Activated CD4-positive, alpha-beta memory T cell treated with anti-CD3 and anti-CD28 coated beads for 36 hours (primary cell): ENCODE measurements at regions not wholly inside any gene's neighbourhood (a gene's known extent, or its start where the extent isn't known, plus 50 kb on each side); places are given as distances from the start of the nearest gene placed in this dataset.

Experiments
- CTCF ChIA-PET: fragments of 350-600 bp; sonication (Branson Sonifier 250); formaldehyde crosslinking; loops from one replicate; lab custom pipeline; 2021; ENCODE audit warnings: antibody characterized with exemption, inconsistent platforms; lab: Charles Lee
- POLR2A ChIA-PET: fragments of 350-600 bp; sonication (Branson Sonifier 250); formaldehyde crosslinking; loops from one replicate; lab custom pipeline; 2021; ENCODE audit warnings: antibody characterized with exemption; lab: Charles Lee
- DNase-seq: peaks from one replicate; pipeline ENCODE4 v3.0.0-alpha.2; 2020
- H3K27ac Mint-ChIP-seq: one replicate; pipeline ENCODE4 v1.8.0; 2021; ENCODE audit warnings: mixed read lengths
- H3K27me3 Mint-ChIP-seq: one replicate; pipeline ENCODE4 v1.8.0; 2021; ENCODE audit warnings: mixed read lengths
- H3K36me3 Mint-ChIP-seq: one replicate; pipeline ENCODE4 v1.8.0; 2021; ENCODE audit warnings: mixed read lengths
- H3K4me1 Mint-ChIP-seq: one replicate; pipeline ENCODE4 v1.8.0; 2021; ENCODE audit warnings: low read depth, mixed read lengths
- H3K4me3 Mint-ChIP-seq: one replicate; pipeline ENCODE4 v1.8.0; 2021; ENCODE audit warnings: mild to moderate bottlenecking, mixed read lengths
- H3K9me3 Mint-ChIP-seq: one replicate; pipeline ENCODE4 v1.8.0; 2021; ENCODE audit warnings: mixed read lengths
- intact Hi-C: fragments of 100-400 bp; cut with micrococcal nuclease; formaldehyde crosslinking; loops from one replicate; pipeline ENCODE4 v1.15.1; 2023

GRCh38 chr3:111362381-111363009, 179.5 kb upstream of the CD96 start:
- Mint-ChIP-seq H3K27me3 (peaks cover 2% of the 10 kb centered on the region), H3K9me3 (no peaks in the 10 kb centered on the region), H3K4me1 (peaks cover 3% of the 10 kb centered on the region), H3K36me3 (no peaks in the 10 kb centered on the region), H3K4me3 (no peak overlapping the region), H3K27ac (no peak overlapping the region)
- no peak for DNase-seq
- ChIA-PET POLR2A (no interaction called here), CTCF (interaction anchor here (0.6 kb wide), 1 partner anchor 12 kb away, joined by 3 read pairs; no protein-coding TSS in a partner anchor)
- intact Hi-C loops: no loop called here

DNA sequence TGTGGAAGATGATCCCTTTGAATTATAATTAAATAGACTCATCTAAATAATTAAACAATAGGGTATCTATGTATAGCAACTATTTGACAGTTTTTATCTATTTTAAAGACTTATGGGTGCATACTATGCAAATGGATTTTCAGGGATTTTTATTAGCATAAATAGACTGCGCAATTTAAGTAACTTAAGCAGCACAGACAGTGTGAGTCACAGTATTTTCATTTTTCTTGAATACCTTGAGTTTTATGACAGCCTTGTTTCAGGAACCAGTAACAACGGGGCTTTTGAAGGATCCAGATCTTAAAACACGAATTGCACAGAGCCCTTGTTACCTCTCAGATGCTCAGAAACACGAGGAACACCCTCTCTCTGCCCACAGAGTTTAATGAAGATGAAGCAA, 175.5 kb upstream of the CD96 start:
- Mint-ChIP-seq H3K4me3 (no peak overlapping the region), H3K27ac (no peak overlapping the region), H3K36me3 (peaks cover 12% of the 10 kb centered on the region), H3K9me3 (peaks cover 12% of the 10 kb centered on the region), H3K4me1 (peaks cover 3% of the 10 kb centered on the region), H3K27me3 (peaks cover 5% of the 10 kb centered on the region)
- ChIA-PET POLR2A (no interaction called here), CTCF (no interaction called here)
- intact Hi-C loops: no loop called here
- DNase-seq: no peak

DNA sequence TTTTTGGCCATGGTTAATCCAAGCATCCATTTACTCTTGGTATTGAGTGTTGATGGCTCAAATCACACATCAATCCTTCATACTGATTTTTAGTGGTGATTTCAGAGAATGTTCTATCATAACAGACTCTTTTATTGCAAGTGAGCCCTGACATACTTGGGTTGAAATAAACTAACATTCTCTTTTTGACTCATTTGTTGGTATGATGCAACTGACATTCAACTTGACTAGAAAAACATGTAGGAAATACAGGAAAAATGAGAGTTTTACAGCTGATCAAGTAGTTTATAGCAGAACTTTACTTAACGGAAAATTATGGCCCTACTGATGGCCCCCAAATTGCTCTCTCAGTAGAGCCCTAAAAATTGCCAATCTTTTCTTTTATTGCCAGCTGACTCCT, 173.9 kb upstream of the CD96 start:
- intact Hi-C loops: no loop called here
- Mint-ChIP-seq H3K4me1 (peaks cover 3% of the 10 kb centered on the region), H3K9me3 (peaks cover 16% of the 10 kb centered on the region), H3K4me3 (no peak overlapping the region), H3K36me3 (peaks cover 18% of the 10 kb centered on the region), H3K27ac (no peak overlapping the region), H3K27me3 (peaks cover 5% of the 10 kb centered on the region)
- DNase-seq: no peak
- ChIA-PET CTCF (no interaction called here), POLR2A (no interaction called here)

DNA sequence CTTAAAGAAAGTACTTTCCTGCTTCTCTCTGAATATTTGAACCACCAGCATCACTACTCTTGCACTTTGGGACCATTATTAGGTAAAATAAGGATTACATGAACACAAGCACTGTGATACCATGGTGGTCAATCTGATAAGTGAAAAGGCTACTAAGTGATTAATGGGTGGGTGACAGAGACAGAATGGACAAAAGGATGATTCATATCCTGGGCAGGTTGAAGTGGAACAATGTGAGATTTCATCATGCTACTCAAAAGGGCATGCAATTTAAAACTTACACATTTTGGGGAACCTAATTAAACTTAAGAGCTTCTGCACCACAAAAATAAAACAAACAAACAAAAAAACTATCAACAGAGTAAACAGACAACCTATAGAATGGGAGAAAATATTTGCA, 172.0 kb upstream of the CD96 start:
- Mint-ChIP-seq H3K9me3 (peaks cover 16% of the 10 kb centered on the region), H3K27me3 (peaks cover 3% of the 10 kb centered on the region), H3K4me3 (no peak overlapping the region), H3K27ac (no peak overlapping the region), H3K36me3 (peaks cover 20% of the 10 kb centered on the region), H3K4me1 (peaks cover 3% of the 10 kb centered on the region)
- ChIA-PET POLR2A (no interaction called here), CTCF (no interaction called here)
- no peak for DNase-seq
- intact Hi-C loops: no loop called here

DNA sequence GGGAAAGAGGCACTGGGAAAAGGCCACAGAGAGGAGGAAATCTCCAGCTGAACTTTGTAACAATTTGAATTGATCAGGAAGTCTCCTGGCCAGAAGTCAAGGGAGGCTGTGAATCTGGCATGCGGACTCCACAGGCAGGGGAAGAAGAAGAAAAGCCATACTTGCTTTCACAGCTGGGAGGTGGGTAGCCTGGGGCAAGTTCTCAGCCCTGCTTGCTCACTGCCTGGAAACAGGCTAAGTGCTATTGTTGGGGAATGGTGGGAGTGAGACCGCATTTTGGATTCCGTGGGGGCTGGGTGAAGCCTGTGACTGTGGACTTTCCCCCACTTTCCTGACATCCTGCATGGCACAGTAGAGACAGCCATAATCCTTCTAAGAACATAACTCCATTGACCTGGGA, 168.8 kb upstream of the CD96 start:
- Mint-ChIP-seq H3K4me1 (no peaks in the 10 kb centered on the region), H3K27ac (no peak overlapping the region), H3K27me3 (no peaks in the 10 kb centered on the region), H3K9me3 (peaks cover 20% of the 10 kb centered on the region), H3K4me3 (no peak overlapping the region), H3K36me3 (peaks cover 20% of the 10 kb centered on the region)
- POLR2A ChIA-PET: no interaction called here
- CTCF ChIA-PET: no interaction called here
- intact Hi-C loops: no loop called here
- DNase-seq: no peak

GRCh38 chr3:111373861-111374260, 168.1 kb upstream of the CD96 start:
- Mint-ChIP-seq H3K4me1 (no peaks in the 10 kb centered on the region), H3K27me3 (no peaks in the 10 kb centered on the region), H3K27ac (no peak overlapping the region), H3K9me3 (peaks cover 20% of the 10 kb centered on the region), H3K4me3 (no peak overlapping the region), H3K36me3 (peaks cover 20% of the 10 kb centered on the region)
- POLR2A ChIA-PET: no interaction called here
- CTCF ChIA-PET: no interaction called here
- DNase-seq: no peak
- intact Hi-C loops: no loop called here

DNA sequence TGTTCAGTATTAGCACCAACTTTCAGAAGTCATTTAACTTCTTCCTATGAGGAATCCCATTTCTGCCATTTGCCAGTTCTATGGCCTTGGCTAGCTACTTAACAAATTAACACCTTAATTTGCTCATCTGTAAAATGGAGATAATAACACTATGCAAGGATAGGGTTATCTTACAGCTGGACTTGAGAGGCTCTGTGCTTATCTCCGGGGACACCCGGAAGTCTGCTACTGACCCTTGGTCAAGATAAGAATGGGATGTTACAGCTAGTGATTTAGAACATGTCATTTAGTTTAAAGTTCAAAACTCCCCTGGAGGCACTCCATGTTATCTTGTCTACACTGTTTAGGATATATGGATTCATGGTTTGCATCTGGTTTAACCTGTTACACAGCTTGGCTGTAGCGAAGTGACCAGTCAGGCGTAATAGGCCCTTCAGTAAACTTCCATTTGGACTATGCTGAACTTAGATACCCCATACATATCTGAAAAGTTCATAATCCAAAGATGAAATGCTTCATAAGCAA, 156.0 kb upstream of the CD96 start:
- H3K9me3 Mint-ChIP-seq: peaks cover 4% of the 10 kb centered on the region
- CTCF ChIA-PET: no interaction called here
- no peaks in the 10 kb centered on the region for H3K4me1 Mint-ChIP-seq
- intact Hi-C loops: no loop called here
- H3K27ac Mint-ChIP-seq: no peak overlapping the region
- H3K27me3 Mint-ChIP-seq: no peaks in the 10 kb centered on the region
- H3K4me3 Mint-ChIP-seq: no peak overlapping the region
- DNase-seq: no peak
- POLR2A ChIA-PET: no interaction called here
- no peaks in the 10 kb centered on the region for H3K36me3 Mint-ChIP-seq

DNA sequence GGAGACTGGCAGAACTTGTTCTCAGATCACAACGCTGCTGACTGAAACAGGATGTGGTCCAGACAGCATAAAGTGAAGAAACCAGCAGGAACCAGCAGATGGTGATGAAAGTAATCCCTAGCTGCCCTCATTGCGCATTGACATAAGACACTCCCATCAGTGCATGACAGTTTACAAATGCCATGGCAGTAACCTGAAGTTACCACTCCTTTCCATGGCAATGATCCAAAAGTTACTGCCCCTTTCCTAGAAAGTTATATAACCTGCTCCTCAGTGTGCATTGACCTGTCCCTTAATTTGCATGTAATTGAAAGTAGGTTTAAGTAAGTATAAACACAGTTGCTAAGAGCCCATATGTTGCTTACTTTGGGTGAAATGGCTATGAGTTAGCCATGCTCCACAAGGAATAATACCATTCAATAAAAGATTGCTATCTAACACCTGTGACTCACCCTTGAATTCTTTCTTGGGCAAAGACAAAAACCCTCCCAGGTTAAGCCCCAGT, 149.1 kb upstream of the CD96 start:
- H3K27ac Mint-ChIP-seq: no peak overlapping the region
- no peak overlapping the region for H3K4me3 Mint-ChIP-seq
- H3K4me1 Mint-ChIP-seq: peaks cover 19% of the 10 kb centered on the region
- no peaks in the 10 kb centered on the region for H3K36me3 Mint-ChIP-seq
- H3K27me3 Mint-ChIP-seq: no peaks in the 10 kb centered on the region
- ChIA-PET POLR2A (no interaction called here), CTCF (no interaction called here)
- H3K9me3 Mint-ChIP-seq: peaks cover 21% of the 10 kb centered on the region
- intact Hi-C loops: loop anchor here (2.0 kb wide), 1 partner anchor 146 kb away; no protein-coding TSS in a partner anchor
- DNase-seq: peak; percentile 45

GRCh38 chr3:111412656-111413055, 129.3 kb upstream of the CD96 start:
- Mint-ChIP-seq H3K4me3 (no peak overlapping the region), H3K36me3 (no peaks in the 10 kb centered on the region), H3K27ac (no peak overlapping the region), H3K27me3 (peaks cover 3% of the 10 kb centered on the region), H3K4me1 (no peaks in the 10 kb centered on the region), H3K9me3 (no peaks in the 10 kb centered on the region)
- intact Hi-C loops: no loop called here
- ChIA-PET CTCF (no interaction called here), POLR2A (no interaction called here)
- no peak for DNase-seq

DNA sequence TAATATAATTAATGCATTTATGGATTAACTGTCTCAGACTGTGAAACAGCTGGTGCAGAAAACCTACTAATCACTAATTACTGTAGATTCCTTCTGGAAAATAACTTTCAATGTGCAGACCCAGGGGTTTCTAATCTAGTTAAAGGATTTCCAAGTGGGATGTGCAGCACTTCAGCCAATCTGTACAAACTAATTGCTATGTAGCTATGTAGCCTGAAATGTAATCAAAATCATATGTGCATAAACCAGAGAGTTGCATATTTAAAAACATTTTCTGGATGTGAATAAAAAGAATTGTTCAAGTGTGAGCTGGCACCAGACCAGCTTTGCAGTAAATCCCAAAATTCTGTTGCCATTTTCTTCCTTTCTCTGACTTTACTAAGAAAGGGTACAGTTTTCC, 127.5 kb upstream of the CD96 start:
- ChIA-PET POLR2A (no interaction called here), CTCF (no interaction called here)
- H3K4me3 Mint-ChIP-seq: no peak overlapping the region
- H3K4me1 Mint-ChIP-seq: no peaks in the 10 kb centered on the region
- H3K9me3 Mint-ChIP-seq: no peaks in the 10 kb centered on the region
- peaks cover 7% of the 10 kb centered on the region for H3K27me3 Mint-ChIP-seq
- intact Hi-C loops: no loop called here
- no peaks in the 10 kb centered on the region for H3K36me3 Mint-ChIP-seq
- DNase-seq: no peak
- H3K27ac Mint-ChIP-seq: no peak overlapping the region

DNA sequence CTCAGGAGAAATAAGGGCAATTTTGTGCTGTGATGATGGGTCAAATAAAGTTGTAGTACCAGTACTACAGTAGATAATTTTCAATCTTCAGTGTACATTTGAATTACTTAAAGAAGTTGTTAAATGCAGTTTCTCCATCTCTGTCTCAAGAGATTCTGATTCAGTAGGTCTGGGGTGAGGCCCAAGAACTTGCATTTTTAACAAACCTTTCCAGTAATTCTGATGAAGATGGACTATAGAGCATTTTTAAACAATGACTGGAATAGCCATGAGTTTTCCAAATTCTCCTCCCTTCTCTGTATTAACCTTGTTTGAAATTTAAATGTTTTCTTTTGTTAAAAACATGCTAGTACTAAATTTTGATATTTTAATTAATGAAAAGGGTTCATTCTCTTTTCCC, 127.0 kb upstream of the CD96 start:
- CTCF ChIA-PET: no interaction called here
- Mint-ChIP-seq H3K36me3 (no peaks in the 10 kb centered on the region), H3K9me3 (no peaks in the 10 kb centered on the region), H3K4me1 (no peaks in the 10 kb centered on the region), H3K27me3 (peaks cover 9% of the 10 kb centered on the region), H3K27ac (no peak overlapping the region), H3K4me3 (no peak overlapping the region)
- intact Hi-C loops: no loop called here
- POLR2A ChIA-PET: no interaction called here
- no peak for DNase-seq

GRCh38 chr3:111418391-111418790, 123.6 kb upstream of the CD96 start:
- peaks cover 9% of the 10 kb centered on the region for H3K27me3 Mint-ChIP-seq
- CTCF ChIA-PET: no interaction called here
- intact Hi-C loops: no loop called here
- H3K27ac Mint-ChIP-seq: no peak overlapping the region
- no peaks in the 10 kb centered on the region for H3K9me3 Mint-ChIP-seq
- H3K4me1 Mint-ChIP-seq: no peaks in the 10 kb centered on the region
- no peak overlapping the region for H3K4me3 Mint-ChIP-seq
- POLR2A ChIA-PET: no interaction called here
- no peak for DNase-seq
- H3K36me3 Mint-ChIP-seq: no peaks in the 10 kb centered on the region

DNA sequence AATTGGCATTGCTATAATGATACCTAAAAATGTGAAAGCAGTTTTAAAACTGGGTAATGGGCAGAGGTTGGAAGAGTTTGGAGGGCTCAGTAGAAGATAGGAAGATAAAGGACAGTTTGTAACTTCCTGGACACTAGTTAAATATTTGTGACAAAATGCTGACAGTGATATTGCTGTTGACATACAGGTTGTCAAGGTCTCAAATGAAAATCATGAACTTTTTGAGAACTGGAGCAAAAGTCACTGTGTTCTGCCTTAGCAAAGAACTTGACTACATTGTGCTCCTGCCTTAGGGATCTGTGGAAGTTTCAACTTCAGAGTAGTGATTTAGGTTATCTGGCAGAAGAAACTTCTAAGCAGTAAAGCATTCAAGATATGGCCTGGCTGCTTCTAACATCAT, 113.7 kb upstream of the CD96 start:
- CTCF ChIA-PET: no interaction called here
- H3K27me3 Mint-ChIP-seq: no peaks in the 10 kb centered on the region
- no peak overlapping the region for H3K4me3 Mint-ChIP-seq

More for the DNA sequence above, 113.7 kb upstream of the CD96 start:
- Mint-ChIP-seq H3K27ac (no peak overlapping the region), H3K4me1 (no peaks in the 10 kb centered on the region), H3K36me3 (no peaks in the 10 kb centered on the region), H3K9me3 (peaks cover 12% of the 10 kb centered on the region)
- POLR2A ChIA-PET: no interaction called here
- no peak for DNase-seq
- intact Hi-C loops: no loop called here
